Large intestine (tissue), 3 donors: ENCODE measurements at regions not wholly inside any gene's neighbourhood (a gene's known extent, or its start where the extent isn't known, plus 50 kb on each side); places are given as distances from the start of the nearest gene placed in this dataset.

ENCODE experiments used
- DNase-seq, 2 donors: peaks; one replicate each; pipeline versions ENCODE4 v3.0.0 to v3.0.0-alpha.2; 2013
- H3K27ac ChIP-seq: one replicate; pipeline ENCODE4 v1.5.1; 2013; ENCODE audit warnings: low read length
- H3K27me3 ChIP-seq: 2 replicates; pipeline ENCODE4 v1.6.1; 2013; ENCODE audit warnings: low read length; ENCODE audit not compliant: control insufficient read depth, insufficient read depth
- H3K36me3 ChIP-seq: 2 replicates; pipeline ENCODE4 v1.6.1; 2013; ENCODE audit warnings: low read length; ENCODE audit not compliant: control insufficient read depth, insufficient read depth
- H3K4me1 ChIP-seq: one replicate; pipeline ENCODE4 v1.6.1; 2013; ENCODE audit warnings: low read length; ENCODE audit not compliant: control insufficient read depth, insufficient read depth
- H3K4me3 ChIP-seq: one replicate; pipeline ENCODE4 v1.5.1; 2013; ENCODE audit warnings: low read length
- H3K9me3 ChIP-seq: one replicate; pipeline ENCODE4 v1.6.1; 2013; ENCODE audit warnings: mild to moderate bottlenecking, low read depth, low read length, moderate library complexity; ENCODE audit not compliant: control insufficient read depth
- WGBS: methylation state at CpG from one replicate; pipeline ENCODE4 v1.1.5; 2013; ENCODE audit warnings: low lambda C conversion rate; ENCODE audit not compliant: insufficient coverage; 5-methylcytosine and 5-hydroxymethylcytosine counted together

DNA sequence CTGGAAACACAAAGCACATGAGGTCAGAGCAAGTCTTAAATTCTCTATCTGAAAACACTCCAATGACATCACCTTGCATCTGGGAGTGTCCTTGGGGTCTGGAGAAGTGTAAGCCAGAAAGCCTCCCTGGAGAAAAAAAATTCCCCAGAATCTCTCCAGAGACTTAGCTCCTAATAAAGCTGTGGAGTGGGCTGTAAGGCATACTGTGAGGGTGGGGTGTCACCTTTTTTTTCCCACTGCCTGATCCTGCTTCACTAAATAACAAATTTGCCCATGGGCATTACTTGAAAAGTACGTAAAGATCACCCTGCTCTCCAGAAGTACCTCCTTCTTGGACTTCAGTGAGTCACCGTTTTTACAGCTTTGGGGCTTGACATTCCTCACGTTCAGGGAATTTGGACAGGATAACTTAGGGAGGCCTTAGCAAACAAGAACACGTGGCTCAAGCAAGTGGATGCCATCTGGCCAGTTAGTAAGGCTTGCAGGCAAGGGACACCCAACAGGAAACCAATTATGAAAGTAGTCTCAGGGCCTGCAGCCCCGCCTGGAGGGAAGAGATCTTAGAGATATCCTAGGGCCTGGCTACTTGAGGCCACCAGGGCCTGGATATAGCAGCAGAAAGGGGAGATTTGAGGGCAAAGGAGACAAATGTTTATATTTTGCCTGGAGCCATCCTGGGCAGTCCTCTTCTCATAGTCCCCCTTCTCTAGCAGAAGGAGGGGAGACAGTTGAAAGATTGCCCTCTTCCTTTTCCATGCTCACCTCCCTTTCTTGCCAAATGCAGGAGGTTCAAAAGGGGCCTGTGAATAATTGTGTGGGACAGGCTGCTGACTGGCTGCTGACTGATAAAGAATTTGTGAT is 60.1 kb upstream of the PLAC1 start:
- WGBS: no CpG with 5 or more reads among the region's 5 CpGs
- H3K4me3 ChIP-seq: no peak overlapping the region
- H3K27me3 ChIP-seq: no peaks in the 10 kb centered on the region
- no peaks in the 10 kb centered on the region for H3K36me3 ChIP-seq
- H3K4me1 ChIP-seq: no peaks in the 10 kb centered on the region
- no peaks in the 10 kb centered on the region for H3K9me3 ChIP-seq
- DNase-seq: peak; percentile 23 to 44
- H3K27ac ChIP-seq: no peak overlapping the region

DNA sequence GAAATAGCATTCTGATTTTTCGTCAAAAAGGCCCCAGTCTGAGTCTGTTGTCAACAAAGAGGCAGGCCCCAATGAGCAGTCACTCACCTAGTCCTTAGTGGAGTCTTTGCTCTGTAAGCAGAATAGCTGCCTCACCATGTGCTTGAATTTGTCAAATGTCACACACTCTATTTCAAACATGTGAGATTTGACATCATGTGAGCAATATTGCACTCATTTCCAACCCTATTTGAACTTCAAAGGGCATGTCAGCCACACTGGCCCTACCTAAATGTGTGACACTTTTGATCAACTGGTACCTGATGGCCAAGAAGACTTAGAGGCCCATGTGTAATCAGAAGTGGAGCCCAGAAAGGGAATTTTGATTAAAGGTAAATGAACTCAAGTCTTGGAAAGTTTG is 59.4 kb upstream of the PLAC1 start:
- Histone ChIP-seq H3K27ac (no peak overlapping the region), H3K4me3 (no peak overlapping the region), H3K27me3 (no peaks in the 10 kb centered on the region), H3K36me3 (no peaks in the 10 kb centered on the region), H3K9me3 (no peaks in the 10 kb centered on the region), H3K4me1 (no peaks in the 10 kb centered on the region)
- DNase-seq: no peak
- no CpG with 5 or more reads among the region's 1 CpG for WGBS

DNA sequence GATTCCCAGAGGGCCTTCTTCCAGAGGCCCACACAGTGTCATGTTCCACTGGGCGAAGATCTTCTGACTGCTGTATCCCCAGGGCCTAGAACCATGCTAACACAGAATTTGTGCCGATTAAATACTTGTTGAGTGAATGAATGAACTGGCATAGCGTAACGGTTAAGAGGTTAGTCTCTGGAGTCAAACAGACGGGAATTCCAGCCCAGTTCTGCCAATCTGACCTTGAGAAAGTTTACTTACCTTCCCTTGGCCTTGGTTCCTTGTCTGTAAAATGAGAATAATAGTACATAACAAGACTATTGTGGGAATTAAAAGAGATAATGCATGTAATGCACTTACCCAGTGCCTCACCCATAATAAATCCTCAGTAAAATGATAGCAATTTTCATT is 58.3 kb upstream of the PLAC1 start:
- no peak overlapping the region for H3K27ac ChIP-seq
- H3K36me3 ChIP-seq: no peaks in the 10 kb centered on the region
- no peak overlapping the region for H3K4me3 ChIP-seq
- no peaks in the 10 kb centered on the region for H3K27me3 ChIP-seq
- no peak for DNase-seq
- H3K4me1 ChIP-seq: no peaks in the 10 kb centered on the region
- no peaks in the 10 kb centered on the region for H3K9me3 ChIP-seq
- no CpG with 5 or more reads among the region's 5 CpGs for WGBS

DNA sequence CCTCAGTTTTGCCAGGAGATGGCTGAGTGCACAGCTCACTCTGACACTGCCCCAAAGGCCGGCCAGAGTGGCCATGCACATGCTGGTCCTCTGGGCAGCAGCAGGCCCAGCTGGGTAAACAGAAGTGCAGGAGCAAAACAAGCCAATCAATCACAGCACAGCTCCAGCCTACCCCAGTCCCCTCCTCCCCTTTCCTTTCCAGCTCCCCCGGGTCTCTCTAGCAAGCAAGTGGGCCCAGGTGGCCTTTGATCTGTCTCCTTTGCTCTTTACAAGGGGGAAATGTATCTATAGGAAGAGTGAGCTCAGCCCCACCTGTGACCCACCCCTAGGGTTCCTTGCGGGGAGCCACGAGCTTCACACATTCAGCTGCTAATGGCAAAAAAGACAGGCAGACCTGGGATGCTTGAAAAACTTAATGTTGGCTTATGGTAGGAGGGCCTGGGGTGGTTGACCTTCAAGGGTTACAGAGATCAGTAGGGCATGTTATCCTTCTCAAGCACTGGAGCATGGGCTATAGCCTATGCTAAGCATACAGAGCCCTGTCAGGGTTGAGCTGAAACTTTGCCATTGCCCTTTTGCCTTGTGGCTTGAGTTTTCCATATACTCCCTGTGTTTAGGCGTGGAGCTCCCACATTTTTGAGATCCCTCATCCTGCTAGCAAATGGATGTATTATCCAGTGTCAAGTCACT is 57.8 kb upstream of the PLAC1 start:
- Histone ChIP-seq H3K4me1 (no peaks in the 10 kb centered on the region), H3K36me3 (no peaks in the 10 kb centered on the region), H3K4me3 (no peak overlapping the region), H3K27me3 (no peaks in the 10 kb centered on the region), H3K9me3 (no peaks in the 10 kb centered on the region), H3K27ac (no peak overlapping the region)
- no peak for DNase-seq
- no CpG with 5 or more reads among the region's 5 CpGs for WGBS

DNA sequence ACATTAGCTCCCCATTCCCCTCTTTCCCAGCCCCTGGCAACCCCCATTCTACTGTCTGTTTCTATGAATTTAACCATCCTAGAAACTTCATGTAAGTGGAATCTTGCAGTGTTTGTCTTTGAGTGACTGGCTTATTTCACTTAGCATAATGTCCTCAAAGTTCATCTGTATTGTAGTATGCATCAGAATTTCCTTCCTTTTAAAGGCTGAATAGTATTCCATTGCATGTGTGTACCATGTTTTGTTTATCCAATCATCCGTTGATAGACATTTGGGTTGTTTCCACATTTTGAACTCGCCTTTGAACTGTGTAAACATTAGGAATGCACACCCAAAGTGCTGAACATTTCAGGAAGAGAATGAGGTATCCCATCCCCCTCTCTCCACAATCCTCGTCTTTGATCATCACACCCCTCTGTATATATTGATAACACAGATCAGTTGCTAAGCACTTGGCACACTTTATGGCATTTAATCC is 56.4 kb upstream of the PLAC1 start:
- Histone ChIP-seq H3K9me3 (no peaks in the 10 kb centered on the region), H3K4me1 (no peaks in the 10 kb centered on the region), H3K27ac (no peak overlapping the region), H3K27me3 (no peaks in the 10 kb centered on the region), H3K36me3 (no peaks in the 10 kb centered on the region), H3K4me3 (no peak overlapping the region)
- DNase-seq: no peak
- WGBS: 40% methylated on average over 1 of the region's 3 CpGs

DNA sequence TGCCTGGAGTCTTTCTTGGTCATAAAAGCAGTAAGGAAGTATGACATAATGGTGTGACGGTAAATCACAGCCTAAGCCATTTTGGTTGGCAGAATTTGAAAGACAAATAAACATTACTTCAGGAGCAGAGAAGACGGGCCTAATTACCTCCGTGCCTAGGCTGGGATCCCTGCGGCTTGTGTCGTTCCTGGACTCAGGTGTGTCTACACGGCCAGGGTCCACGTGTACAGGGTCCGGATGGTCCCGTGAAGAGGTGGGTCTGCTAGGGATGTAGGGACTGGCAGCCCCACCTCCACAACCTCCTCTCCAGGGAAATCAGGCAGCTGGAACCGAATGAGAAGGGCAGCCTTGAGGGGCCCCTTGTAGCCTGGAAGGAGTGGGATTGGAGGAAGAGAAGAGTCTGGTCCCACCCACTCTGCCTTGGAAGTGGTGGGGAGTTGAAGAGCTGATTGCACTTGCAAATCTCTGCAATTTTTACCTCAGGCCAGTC is 55.4 kb upstream of the PLAC1 start:
- no peaks in the 10 kb centered on the region for H3K4me1 ChIP-seq
- H3K27ac ChIP-seq: no peak overlapping the region
- H3K4me3 ChIP-seq: no peak overlapping the region
- WGBS: no CpG with 5 or more reads among the region's 10 CpGs
- H3K36me3 ChIP-seq: no peaks in the 10 kb centered on the region
- H3K9me3 ChIP-seq: no peaks in the 10 kb centered on the region
- no peak for DNase-seq
- no peaks in the 10 kb centered on the region for H3K27me3 ChIP-seq

DNA sequence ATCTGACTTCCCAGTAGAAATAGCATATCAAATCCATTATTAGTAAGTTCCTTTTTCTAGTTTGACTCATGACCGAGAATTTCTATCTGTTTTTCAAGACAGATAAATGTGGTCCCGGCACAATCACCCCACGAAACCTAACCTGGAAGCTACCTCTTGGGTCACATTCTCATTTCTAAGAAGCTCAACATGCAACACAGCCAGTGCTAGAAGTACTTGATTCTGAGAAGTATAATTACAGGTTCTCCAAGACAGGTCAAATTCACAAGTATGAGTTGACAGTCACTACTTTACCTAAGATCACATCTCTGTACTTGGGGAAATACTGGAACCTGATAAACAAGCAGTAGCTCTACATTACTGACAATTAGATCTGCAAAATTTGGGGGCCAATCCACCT is 54.0 kb upstream of the PLAC1 start:
- Histone ChIP-seq H3K36me3 (no peaks in the 10 kb centered on the region), H3K9me3 (no peaks in the 10 kb centered on the region), H3K27me3 (no peaks in the 10 kb centered on the region), H3K27ac (no peak overlapping the region), H3K4me3 (no peak overlapping the region), H3K4me1 (no peaks in the 10 kb centered on the region)
- no CpG with 5 or more reads among the region's 3 CpGs for WGBS
- no peak for DNase-seq

DNA sequence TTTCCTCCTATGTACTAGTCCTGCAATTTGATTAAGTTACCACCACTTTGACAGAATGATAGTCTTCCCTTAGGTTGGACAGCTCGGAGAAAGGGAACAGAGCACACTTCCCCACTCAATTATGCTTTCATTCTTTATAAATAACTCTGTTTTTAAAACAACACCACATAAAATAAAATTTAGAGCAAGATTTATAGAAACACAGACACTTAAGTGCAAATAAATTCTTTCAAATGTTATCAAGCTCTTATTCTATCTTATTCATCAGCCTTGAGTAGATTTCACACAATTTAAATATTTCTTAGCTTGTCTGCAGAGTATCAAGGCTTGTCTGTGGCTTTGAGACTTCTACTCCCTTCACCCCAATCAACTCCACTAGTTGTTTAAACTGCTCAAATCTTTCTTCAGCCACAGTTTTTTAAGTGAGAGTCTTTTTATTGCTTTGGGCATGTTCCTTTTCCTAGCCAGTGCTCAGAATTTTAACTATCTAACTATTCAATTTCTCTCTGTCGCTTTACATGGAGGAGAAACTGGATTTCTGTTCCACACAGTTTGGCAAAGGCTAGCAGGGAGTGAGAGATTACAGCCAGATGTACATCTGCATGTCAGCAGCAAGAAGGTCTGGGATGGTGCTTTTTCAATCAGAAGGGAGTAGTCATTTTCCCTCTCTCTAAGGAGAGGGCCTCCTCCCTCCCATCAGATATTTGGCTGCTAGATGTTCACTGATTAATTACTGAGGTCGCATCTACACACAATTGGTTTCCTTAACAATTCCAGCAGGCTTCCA is 53.1 kb upstream of the PLAC1 start:
- Histone ChIP-seq H3K4me3 (no peak overlapping the region), H3K36me3 (no peaks in the 10 kb centered on the region), H3K9me3 (no peaks in the 10 kb centered on the region), H3K4me1 (no peaks in the 10 kb centered on the region), H3K27me3 (no peaks in the 10 kb centered on the region), H3K27ac (no peak overlapping the region)
- WGBS: no CpG with 5 or more reads among the region's 3 CpGs
- DNase-seq: no peak
